ENCODE measurements at regions not wholly inside any gene's neighbourhood (a gene's known extent, or its start where the extent isn't known, plus 50 kb on each side); places are given as distances from the start of the nearest gene placed in this dataset.
A peak's percentile ranks its signal among the peaks of the same experiment; 100 is the strongest.
"Not testable (repeated sequence)": the region's sequence is repeated elsewhere in the genome, so short reads cannot be mapped to it uniquely, and the experiment has no call there.

GRCh38 chr11:91158891-91159537 lies 936.2 kb upstream of the CHORDC1 start:
- DNase-seq (ENCODE audit: low read depth in 2 of 2), result no peak

DNA sequence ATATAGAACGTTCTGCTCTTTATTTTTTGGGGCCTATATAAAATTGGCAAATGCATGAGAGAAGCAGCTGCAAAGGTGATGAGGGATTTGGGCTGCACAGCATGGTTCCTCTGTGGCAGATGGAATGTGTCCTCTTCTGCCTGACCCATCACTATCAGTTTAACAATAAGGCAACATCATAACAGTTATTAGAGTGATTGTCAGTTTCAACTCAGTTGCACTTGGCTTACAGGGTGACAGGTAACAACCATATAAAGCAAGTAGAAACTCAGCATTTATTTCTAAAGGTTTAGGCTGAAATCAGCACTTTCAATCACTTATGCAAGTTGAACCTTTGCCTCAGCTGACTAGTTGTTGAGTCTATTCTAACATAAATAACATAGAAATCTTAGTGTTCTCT lies 935.4 kb upstream of the CHORDC1 start:
- no peak for DNase-seq (ENCODE audit: low read depth in 2 of 2)

- DNase-seq (ENCODE audit: low read depth in 2 of 2), result no peak
Observed at GRCh38 chr11:91156041-91156440, 933.2 kb upstream of the CHORDC1 start.

- DNase-seq (ENCODE audit: low read depth in 2 of 2), result no peak
Observed at GRCh38 chr11:91147885-91148284, 925.0 kb upstream of the CHORDC1 start.

GRCh38 chr11:91141655-91142054 lies 918.8 kb upstream of the CHORDC1 start:
- DNase-seq (ENCODE audit: low read depth in 2 of 2), result no peak

GRCh38 chr11:91136631-91137030 lies 913.8 kb upstream of the CHORDC1 start:
- DNase-seq (ENCODE audit: low read depth in 2 of 2), result no peak

GRCh38 chr11:91133361-91133760 lies 910.5 kb upstream of the CHORDC1 start:
- DNase-seq (ENCODE audit: low read depth in 2 of 2), result peak; percentile 48 to 57

GRCh38 chr11:91129596-91129995 lies 906.7 kb upstream of the CHORDC1 start:
- DNase-seq (ENCODE audit: low read depth in 2 of 2), result peak; percentile 30 to 41

GRCh38 chr11:91124363-91124762 lies 901.5 kb upstream of the CHORDC1 start:
- no peak for DNase-seq (ENCODE audit: low read depth in 2 of 2)

DNA sequence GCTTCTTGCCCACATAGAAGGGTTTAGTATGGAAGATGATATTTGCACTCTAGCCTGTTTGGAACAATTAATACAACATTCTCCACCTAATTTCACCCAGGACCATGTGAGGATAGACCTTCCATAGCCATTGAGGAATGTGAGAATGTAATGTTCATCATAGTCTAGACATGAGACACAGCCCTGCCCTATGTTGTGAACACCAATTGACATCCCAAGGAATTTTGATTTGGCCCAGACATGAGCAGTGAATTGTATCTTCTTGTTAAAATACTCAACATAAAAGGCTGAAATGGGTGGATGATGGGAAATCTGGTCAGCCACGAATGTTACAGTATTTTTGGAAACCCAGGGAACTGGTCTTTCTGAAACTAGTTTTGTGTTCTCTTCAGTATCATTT lies 892.3 kb upstream of the CHORDC1 start:
- DNase-seq (ENCODE audit: low read depth in 2 of 2), result no peak

- peak; percentile 82 to 86 for DNase-seq (ENCODE audit: low read depth in 2 of 2)
Observed at GRCh38 chr11:91104237-91104636, 881.4 kb upstream of the CHORDC1 start.

DNA sequence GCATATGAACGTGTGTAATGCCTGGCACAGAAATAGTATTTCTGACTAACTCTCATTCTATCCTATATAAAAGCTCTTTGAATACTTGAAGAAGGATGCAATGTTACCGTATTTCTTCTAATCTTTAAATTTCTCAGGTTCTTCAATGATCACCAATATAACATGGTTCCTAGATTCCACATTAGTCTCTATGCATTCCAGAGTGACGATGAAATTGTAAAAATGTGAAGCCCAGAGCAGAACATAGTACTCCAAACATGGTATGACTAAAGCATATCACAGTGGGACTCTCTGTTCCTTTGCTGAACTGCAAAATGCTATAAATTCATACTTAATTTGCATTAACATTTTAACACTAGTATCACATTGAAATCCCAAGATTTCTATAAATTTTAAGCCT lies 877.6 kb upstream of the CHORDC1 start:
- peak; percentile 72 to 73 for DNase-seq (ENCODE audit: low read depth in 2 of 2)

- no peak for DNase-seq (ENCODE audit: low read depth in 2 of 2)
Observed at GRCh38 chr11:91097083-91097482, 874.2 kb upstream of the CHORDC1 start.

GRCh38 chr11:91093141-91093540 lies 870.3 kb upstream of the CHORDC1 start:
- DNase-seq (ENCODE audit: low read depth in 2 of 2), result no peak

GRCh38 chr11:91091563-91091962 lies 868.7 kb upstream of the CHORDC1 start:
- DNase-seq (ENCODE audit: low read depth in 2 of 2), result no peak

DNA sequence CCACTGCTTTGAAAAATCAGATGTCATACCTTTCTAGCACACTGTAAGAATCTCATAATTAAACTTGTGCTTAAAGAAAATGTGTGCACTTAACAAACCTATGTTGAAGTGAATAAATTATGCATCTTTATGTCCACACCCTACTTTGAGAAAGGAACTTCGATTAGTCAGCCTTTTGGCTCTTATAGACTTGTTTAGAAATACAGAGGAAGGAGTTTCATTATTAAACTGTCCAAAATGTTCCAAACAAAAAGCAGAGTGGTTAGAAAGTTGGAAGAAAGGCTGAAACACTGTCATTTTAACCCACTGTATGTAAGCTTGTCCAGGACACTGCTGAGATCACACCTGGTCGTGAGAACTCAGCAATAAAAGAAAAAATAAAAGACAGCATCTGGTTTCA lies 863.2 kb upstream of the CHORDC1 start:
- peak in 1 of 2 experiments; percentile 7 for DNase-seq (ENCODE audit: low read depth in 2 of 2)

- no peak for DNase-seq (ENCODE audit: low read depth in 2 of 2)
Observed at GRCh38 chr11:91082255-91082654, 859.4 kb upstream of the CHORDC1 start.

DNA sequence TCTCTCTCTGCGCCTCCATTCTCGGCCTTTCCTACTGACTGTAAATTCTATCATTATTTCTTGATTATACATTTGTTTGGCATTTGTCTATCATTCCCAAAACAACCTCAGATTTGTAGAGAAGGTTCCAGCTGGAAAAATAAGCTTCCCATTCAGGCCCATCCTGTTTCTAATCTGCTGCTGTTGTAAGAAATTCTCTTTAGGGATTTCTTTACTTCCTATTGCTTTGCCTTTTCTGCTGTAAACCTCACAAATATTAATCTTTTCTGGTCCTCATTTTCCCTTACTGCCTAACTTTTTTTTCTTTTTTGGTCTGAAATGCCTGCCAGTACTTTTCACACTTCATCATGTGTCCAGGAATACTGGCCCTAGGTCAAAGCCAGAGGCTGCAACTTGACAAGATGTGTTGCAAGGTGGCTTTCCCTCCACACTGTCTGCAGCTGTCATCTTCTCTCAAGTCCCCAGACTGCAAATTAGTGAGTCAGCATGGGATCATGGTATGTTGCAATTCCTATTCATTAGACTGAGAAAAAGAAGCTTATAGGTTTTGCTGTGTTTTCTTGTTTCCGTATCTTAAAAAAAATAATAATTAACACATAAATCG lies 858.7 kb upstream of the CHORDC1 start:
- DNase-seq (ENCODE audit: low read depth in 2 of 2), result peak; percentile 65 to 68

GRCh38 chr11:91078221-91078620 lies 855.4 kb upstream of the CHORDC1 start:
- DNase-seq (ENCODE audit: low read depth in 2 of 2), result no peak

DNA sequence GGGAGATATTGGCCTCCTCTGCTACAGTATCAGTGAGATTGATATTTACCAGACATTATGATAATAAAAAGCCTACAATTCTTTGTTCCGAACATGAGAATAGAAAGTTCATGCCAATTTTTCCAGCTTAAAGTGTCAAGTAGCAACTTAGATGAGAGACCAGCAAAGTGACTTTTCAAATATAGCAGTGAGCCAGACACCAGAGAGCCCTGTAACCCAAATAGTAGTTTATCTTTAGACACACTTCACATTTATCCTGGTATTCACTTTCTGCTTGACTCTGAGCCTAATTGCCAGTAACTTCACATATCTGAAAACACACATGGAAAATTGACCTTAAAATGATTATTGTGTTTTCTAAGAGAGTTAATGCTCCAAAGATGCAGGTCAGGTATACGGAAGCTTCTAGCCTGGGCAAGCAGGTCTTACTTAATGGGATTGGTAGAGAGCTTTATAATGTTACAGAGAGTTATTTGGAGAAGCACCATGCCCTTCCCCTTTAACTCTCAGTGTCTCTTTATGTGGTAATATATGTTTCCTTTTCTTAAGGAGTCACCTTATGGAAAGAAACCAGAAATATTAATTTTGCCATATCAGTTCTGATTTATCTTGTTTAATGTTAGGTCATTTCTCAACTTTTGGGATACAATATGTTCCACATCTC lies 852.3 kb upstream of the CHORDC1 start:
- DNase-seq (ENCODE audit: low read depth in 2 of 2), result no peak

- no peak for DNase-seq (ENCODE audit: low read depth in 2 of 2)
Observed at GRCh38 chr11:91067666-91068065, 844.8 kb upstream of the CHORDC1 start.

DNA sequence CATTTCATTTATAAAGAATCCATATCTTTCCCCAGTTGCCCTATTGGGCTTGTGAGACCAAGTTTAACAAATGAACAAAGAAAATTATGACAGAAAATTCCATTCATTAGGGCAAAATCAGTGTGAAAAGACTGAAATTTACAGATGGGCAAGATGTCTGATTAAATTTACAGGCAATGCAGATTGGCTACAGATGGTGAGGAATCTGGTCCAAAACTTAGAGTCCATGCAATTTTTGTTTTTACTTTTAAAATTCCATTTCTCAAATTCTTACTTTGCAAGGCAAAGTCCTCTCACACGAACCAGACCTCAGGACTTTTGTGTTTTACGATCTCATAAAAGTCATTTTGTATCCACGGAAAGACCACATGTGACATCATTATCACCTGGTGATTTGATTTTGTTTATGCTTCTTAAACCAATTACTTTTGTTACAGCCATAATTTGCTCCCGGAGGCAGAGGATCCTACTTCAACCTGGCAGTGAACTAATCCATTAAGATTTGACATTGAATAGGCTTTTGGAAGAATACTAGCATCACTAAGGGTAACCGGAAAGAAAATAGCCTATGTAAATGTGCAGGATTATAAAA lies 843.7 kb upstream of the CHORDC1 start:
- DNase-seq (ENCODE audit: low read depth in 2 of 2), result no peak

DNA sequence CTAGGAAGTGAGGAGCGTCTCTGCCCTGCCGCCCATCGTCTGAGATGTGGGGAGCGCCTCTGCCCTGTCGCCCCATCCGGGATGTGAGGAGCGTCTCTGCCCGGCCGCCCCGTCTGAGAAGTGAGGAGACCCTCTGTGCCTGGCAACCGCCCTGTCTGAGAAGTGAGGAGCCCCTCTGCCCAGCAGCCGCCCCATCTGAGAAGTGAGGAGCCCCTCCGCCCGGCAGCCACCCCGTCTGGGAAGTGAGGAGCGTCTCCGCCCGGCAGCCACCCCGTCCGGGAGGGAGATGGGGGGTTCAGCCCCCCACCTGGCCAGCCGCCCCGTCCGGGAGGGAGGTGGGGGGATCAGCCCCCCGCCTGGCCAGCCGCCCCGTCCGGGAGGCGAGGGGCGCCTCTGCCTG lies 840.5 kb upstream of the CHORDC1 start:
- DNase-seq (ENCODE audit: low read depth in 2 of 2), result not testable (repeated sequence)

Measured in fibroblast of skin of left quadriceps (primary cell).